HEK293 (cell line): ENCODE measurements at regions not wholly inside any gene's neighbourhood (a gene's known extent, or its start where the extent isn't known, plus 50 kb on each side); places are given as distances from the start of the nearest gene placed in this dataset.
A peak's percentile ranks its signal among the peaks of the same experiment; 100 is the strongest.

Experiments used
- CTCF ChIA-PET: fragments of 350-600 bp; formaldehyde crosslinking; extraction: SDS; loops from one replicate; lab custom pipeline; 2021; ENCODE audit warnings: antibody characterized with exemption; lab: Yijun Ruan, JAX
- POLR2A ChIA-PET: fragments of 300-600 bp; formaldehyde crosslinking; extraction: SDS; loops from one replicate; lab custom pipeline; 2020; ENCODE audit warnings: antibody characterized with exemption, inconsistent platforms; lab: Yijun Ruan, JAX
- H3K27ac ChIP-seq: fragments of 200-500 bp; sonication (Bioruptor generic); 2 replicates; pipeline ENCODE4 v1.5.1; 2014; ENCODE audit warnings: low read depth, low read length, control low read depth, inconsistent platforms; ENCODE audit errors: extremely low read depth
- H3K36me3 ChIP-seq, 2 experiments: fragments of 200-500 bp in 1 of 2; sonication (Bioruptor generic) in 1 of 2; 1 replicate in 1 of 2; 2 replicates in 1 of 2; pipeline ENCODE4 v1.5.1; 2014 to 2017; ENCODE audit warnings: inconsistent platforms in 2 of 2, low read length in 2 of 2; ENCODE audit not compliant: control insufficient read depth in 2 of 2, insufficient read depth in 1 of 2
- H3K4me1 ChIP-seq: fragments of 200-500 bp; sonication (Bioruptor generic); 2 replicates; pipeline ENCODE4 v1.5.1; 2014; ENCODE audit warnings: mild to moderate bottlenecking, low read length, inconsistent platforms; ENCODE audit not compliant: control insufficient read depth, insufficient read depth
- H3K4me3 ChIP-seq: 2 replicates; pipeline ENCODE4 v1.5.1; 2011; ENCODE audit warnings: low read depth, mild to moderate bottlenecking, control low read depth, low read length, moderate library complexity
- H3K9me3 ChIP-seq: fragments of 200-500 bp; sonication (Bioruptor generic); 2 replicates; pipeline ENCODE4 v1.5.1; 2014; ENCODE audit warnings: low read depth, low read length, inconsistent platforms; ENCODE audit not compliant: control insufficient read depth, insufficient read depth
- ATF2 ChIP-seq: fragments of 450-650 bp; formaldehyde crosslinking; IDR thresholded peaks from 2 replicates; pipeline ENCODE4 v1.5.1; 2016; ENCODE audit warnings: missing biosample characterization, missing genetic modification characterization, low read depth
- IKZF3 ChIP-seq: fragments of 450-650 bp; IDR thresholded peaks from 2 replicates; pipeline ENCODE4 v1.5.0; 2018; ENCODE audit warnings: missing biosample characterization, mild to moderate bottlenecking, missing genetic modification characterization, moderate library complexity
- KLF8 ChIP-seq: fragments of 450-650 bp; formaldehyde crosslinking; IDR thresholded peaks from 2 replicates; pipeline ENCODE4 v1.5.1; 2016; ENCODE audit warnings: missing biosample characterization, missing genetic modification characterization
- OSR2 ChIP-seq: fragments of 450-650 bp; formaldehyde crosslinking; IDR thresholded peaks from 2 replicates; pipeline ENCODE4 v1.5.1; 2016; ENCODE audit warnings: missing biosample characterization, missing genetic modification characterization
- OVOL3 ChIP-seq: fragments of 450-650 bp; formaldehyde crosslinking; IDR thresholded peaks from 2 replicates; pipeline ENCODE4 v1.5.1; 2016; ENCODE audit warnings: missing biosample characterization, missing genetic modification characterization
- SETDB1 ChIP-seq: IDR thresholded peaks from one replicate; pipeline ENCODE4 v1.6.1; 2017; ENCODE audit warnings: mild to moderate bottlenecking, low read length, moderate library complexity, mixed read lengths; ENCODE audit not compliant: insufficient read length
- YY2 ChIP-seq: fragments of 450-650 bp; formaldehyde crosslinking; IDR thresholded peaks from 2 replicates; pipeline ENCODE4 v1.5.1; 2016; ENCODE audit warnings: missing biosample characterization, missing genetic modification characterization
- ZBTB17 ChIP-seq: fragments of 450-650 bp; formaldehyde crosslinking; IDR thresholded peaks from 2 replicates; pipeline ENCODE4 v1.5.1; 2016; ENCODE audit warnings: missing biosample characterization, missing genetic modification characterization
- ZBTB21 ChIP-seq: fragments of 450-650 bp; formaldehyde crosslinking; IDR thresholded peaks from 2 replicates; pipeline ENCODE4 v1.5.1; 2017; ENCODE audit warnings: missing biosample characterization, missing genetic modification characterization
- ZBTB7A ChIP-seq: fragments of 450-650 bp; formaldehyde crosslinking; IDR thresholded peaks from 2 replicates; pipeline ENCODE4 v1.5.1; 2016; ENCODE audit warnings: low read depth, missing biosample characterization, missing genetic modification characterization
- ZNF211 ChIP-seq: fragments of 450-650 bp; formaldehyde crosslinking; IDR thresholded peaks from 2 replicates; pipeline ENCODE4 v1.5.1; 2016; ENCODE audit warnings: low read depth, missing biosample characterization, missing genetic modification characterization
- ZNF223 ChIP-seq: fragments of 450-650 bp; formaldehyde crosslinking; IDR thresholded peaks from 2 replicates; pipeline ENCODE4 v1.5.1; 2016; ENCODE audit warnings: missing biosample characterization, missing genetic modification characterization
- ZNF335 ChIP-seq: fragments of 450-650 bp; formaldehyde crosslinking; conservative IDR thresholded peaks from 2 replicates; pipeline ENCODE4 v1.5.1; 2016; ENCODE audit warnings: missing biosample characterization, missing genetic modification characterization
- ZNF561 ChIP-seq: fragments of 450-650 bp; IDR thresholded peaks from 2 replicates; pipeline ENCODE4 v1.5.1; 2018; ENCODE audit warnings: missing biosample characterization, missing genetic modification characterization, borderline replicate concordance
- ZNF692 ChIP-seq: fragments of 450-650 bp; formaldehyde crosslinking; IDR thresholded peaks from 2 replicates; pipeline ENCODE4 v1.5.1; 2016; ENCODE audit warnings: missing biosample characterization, missing genetic modification characterization
- ZNF701 ChIP-seq: fragments of 450-650 bp; formaldehyde crosslinking; IDR thresholded peaks from 2 replicates; pipeline ENCODE4 v1.5.1; 2016; ENCODE audit warnings: missing biosample characterization, missing genetic modification characterization
- ZNF837 ChIP-seq: fragments of 450-650 bp; formaldehyde crosslinking; IDR thresholded peaks from 2 replicates; pipeline ENCODE4 v1.5.1; 2016; ENCODE audit warnings: missing biosample characterization, missing genetic modification characterization
- ZSCAN30 ChIP-seq: fragments of 450-650 bp; IDR thresholded peaks from 2 replicates; pipeline ENCODE4 v1.5.1; 2018; ENCODE audit warnings: missing biosample characterization, mild to moderate bottlenecking, missing genetic modification characterization, moderate library complexity
- ZXDB ChIP-seq: fragments of 450-650 bp; formaldehyde crosslinking; IDR thresholded peaks from 2 replicates; pipeline ENCODE4 v1.5.1; 2016; ENCODE audit warnings: missing biosample characterization, missing genetic modification characterization
- TF ChIP-seq, protein P1 (sequence below): fragments of 450-650 bp; formaldehyde crosslinking; IDR thresholded peaks from 2 replicates; pipeline ENCODE4; 2016; ENCODE audit warnings: missing biosample characterization, missing genetic modification characterization
- TF ChIP-seq, protein P2 (sequence below): fragments of 450-650 bp; formaldehyde crosslinking; IDR thresholded peaks from 2 replicates; pipeline ENCODE4 v1.5.1; 2016; ENCODE audit warnings: missing biosample characterization, missing genetic modification characterization
- TF ChIP-seq, protein P3 (sequence below): fragments of 450-650 bp; formaldehyde crosslinking; IDR thresholded peaks from 2 replicates; pipeline ENCODE4 v1.5.1; 2016; ENCODE audit warnings: missing biosample characterization, missing genetic modification characterization
- TF ChIP-seq, protein P4 (sequence below): fragments of 450-650 bp; formaldehyde crosslinking; IDR thresholded peaks from 2 replicates; pipeline ENCODE4 v1.5.1; 2016; ENCODE audit warnings: missing biosample characterization, missing genetic modification characterization, borderline replicate concordance

DNA sequence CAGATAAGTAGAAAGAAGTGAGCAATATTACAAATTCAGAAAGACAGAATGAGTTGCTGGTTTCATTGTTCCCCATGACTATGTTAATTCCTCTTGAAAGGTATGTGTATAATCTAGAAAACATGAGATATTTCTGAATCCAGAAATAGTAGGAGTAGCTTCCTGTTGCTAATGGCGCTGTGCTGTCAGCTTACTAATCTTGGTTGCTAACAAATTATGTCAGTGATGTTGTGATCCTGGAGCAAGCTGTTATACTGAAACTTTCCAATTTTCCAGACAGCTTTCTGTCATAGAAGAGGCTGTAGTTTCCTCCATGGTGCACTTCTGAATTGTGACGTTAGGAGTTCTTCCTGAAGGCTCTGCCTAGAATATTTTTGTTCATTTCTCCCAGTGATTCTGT lies 372.3 kb downstream of the USP25 start:
- ChIA-PET POLR2A (no interaction called here), CTCF (no interaction called here)
- no peak for TF ChIP-seq ZNF335
- no peak for TF ChIP-seq ZNF211
- TF ChIP-seq, protein P1, sequence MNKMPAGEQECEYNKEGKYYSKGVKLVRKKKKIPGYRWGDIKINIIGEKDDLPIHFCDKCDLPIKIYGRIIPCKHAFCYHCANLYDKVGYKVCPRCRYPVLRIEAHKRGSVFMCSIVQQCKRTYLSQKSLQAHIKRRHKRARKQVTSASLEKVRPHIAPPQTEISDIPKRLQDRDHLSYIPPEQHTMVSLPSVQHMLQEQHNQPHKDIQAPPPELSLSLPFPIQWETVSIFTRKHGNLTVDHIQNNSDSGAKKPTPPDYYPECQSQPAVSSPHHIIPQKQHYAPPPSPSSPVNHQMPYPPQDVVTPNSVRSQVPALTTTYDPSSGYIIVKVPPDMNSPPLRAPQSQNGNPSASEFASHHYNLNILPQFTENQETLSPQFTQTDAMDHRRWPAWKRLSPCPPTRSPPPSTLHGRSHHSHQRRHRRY = no peak
- no peak for TF ChIP-seq ZNF223 (tag by site-specific recombination)
- no peak for TF ChIP-seq OVOL3 (tag by site-specific recombination)
- no peak for TF ChIP-seq ZXDB
- TF ChIP-seq ZNF837 = no peak
- TF ChIP-seq ZNF701 (tag by site-specific recombination) = no peak
- TF ChIP-seq OSR2 (tag by site-specific recombination) = no peak
- TF ChIP-seq ZBTB7A (tag by site-specific recombination) = no peak
- TF ChIP-seq ATF2 = no peak
- TF ChIP-seq ZNF561 (tag by site-specific recombination) = no peak
- TF ChIP-seq SETDB1 = no peak
- TF ChIP-seq, protein P2, sequence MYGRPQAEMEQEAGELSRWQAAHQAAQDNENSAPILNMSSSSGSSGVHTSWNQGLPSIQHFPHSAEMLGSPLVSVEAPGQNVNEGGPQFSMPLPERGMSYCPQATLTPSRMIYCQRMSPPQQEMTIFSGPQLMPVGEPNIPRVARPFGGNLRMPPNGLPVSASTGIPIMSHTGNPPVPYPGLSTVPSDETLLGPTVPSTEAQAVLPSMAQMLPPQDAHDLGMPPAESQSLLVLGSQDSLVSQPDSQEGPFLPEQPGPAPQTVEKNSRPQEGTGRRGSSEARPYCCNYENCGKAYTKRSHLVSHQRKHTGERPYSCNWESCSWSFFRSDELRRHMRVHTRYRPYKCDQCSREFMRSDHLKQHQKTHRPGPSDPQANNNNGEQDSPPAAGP = no peak
- no peak for TF ChIP-seq ZBTB21 (tag by site-specific recombination)
- TF ChIP-seq, protein P3, sequence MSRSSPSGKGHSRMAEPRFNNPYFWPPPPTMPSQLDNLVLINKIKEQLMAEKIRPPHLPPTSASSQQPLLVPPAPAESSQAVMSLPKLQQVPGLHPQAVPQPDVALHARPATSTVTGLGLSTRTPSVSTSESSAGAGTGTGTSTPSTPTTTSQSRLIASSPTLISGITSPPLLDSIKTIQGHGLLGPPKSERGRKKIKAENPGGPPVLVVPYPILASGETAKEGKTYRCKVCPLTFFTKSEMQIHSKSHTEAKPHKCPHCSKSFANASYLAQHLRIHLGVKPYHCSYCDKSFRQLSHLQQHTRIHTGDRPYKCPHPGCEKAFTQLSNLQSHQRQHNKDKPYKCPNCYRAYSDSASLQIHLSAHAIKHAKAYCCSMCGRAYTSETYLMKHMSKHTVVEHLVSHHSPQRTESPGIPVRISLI (tag by site-specific recombination) = no peak
- TF ChIP-seq ZNF692 (tag by site-specific recombination) = no peak
- no peak for TF ChIP-seq YY2 (tag by site-specific recombination)
- TF ChIP-seq ZBTB17 (tag by site-specific recombination) = no peak
- no peak overlapping the region for H3K27ac ChIP-seq
- no peaks in the 10 kb centered on the region for H3K4me1 ChIP-seq
- no peaks in the 10 kb centered on the region for H3K9me3 ChIP-seq
- H3K36me3 ChIP-seq = no peaks in the 10 kb centered on the region
- no peak overlapping the region for H3K4me3 ChIP-seq

- Histone ChIP-seq H3K9me3 (no peaks in the 10 kb centered on the region), H3K27ac (no peak overlapping the region), H3K36me3 (no peaks in the 10 kb centered on the region), H3K4me3 (no peak overlapping the region), H3K4me1 (peaks cover 3% of the 10 kb centered on the region; the same call in 1 of the 2 replicates)
- ChIA-PET POLR2A (no interaction called here), CTCF (no interaction called here)
- TF ChIP-seq KLF8 (no peak), ZSCAN30 (tag by site-specific recombination) (0 out of 2 replicates have a peak, but pooled peaks have one; percentile 21), IKZF3 (no peak)
- TF ChIP-seq, protein P4, sequence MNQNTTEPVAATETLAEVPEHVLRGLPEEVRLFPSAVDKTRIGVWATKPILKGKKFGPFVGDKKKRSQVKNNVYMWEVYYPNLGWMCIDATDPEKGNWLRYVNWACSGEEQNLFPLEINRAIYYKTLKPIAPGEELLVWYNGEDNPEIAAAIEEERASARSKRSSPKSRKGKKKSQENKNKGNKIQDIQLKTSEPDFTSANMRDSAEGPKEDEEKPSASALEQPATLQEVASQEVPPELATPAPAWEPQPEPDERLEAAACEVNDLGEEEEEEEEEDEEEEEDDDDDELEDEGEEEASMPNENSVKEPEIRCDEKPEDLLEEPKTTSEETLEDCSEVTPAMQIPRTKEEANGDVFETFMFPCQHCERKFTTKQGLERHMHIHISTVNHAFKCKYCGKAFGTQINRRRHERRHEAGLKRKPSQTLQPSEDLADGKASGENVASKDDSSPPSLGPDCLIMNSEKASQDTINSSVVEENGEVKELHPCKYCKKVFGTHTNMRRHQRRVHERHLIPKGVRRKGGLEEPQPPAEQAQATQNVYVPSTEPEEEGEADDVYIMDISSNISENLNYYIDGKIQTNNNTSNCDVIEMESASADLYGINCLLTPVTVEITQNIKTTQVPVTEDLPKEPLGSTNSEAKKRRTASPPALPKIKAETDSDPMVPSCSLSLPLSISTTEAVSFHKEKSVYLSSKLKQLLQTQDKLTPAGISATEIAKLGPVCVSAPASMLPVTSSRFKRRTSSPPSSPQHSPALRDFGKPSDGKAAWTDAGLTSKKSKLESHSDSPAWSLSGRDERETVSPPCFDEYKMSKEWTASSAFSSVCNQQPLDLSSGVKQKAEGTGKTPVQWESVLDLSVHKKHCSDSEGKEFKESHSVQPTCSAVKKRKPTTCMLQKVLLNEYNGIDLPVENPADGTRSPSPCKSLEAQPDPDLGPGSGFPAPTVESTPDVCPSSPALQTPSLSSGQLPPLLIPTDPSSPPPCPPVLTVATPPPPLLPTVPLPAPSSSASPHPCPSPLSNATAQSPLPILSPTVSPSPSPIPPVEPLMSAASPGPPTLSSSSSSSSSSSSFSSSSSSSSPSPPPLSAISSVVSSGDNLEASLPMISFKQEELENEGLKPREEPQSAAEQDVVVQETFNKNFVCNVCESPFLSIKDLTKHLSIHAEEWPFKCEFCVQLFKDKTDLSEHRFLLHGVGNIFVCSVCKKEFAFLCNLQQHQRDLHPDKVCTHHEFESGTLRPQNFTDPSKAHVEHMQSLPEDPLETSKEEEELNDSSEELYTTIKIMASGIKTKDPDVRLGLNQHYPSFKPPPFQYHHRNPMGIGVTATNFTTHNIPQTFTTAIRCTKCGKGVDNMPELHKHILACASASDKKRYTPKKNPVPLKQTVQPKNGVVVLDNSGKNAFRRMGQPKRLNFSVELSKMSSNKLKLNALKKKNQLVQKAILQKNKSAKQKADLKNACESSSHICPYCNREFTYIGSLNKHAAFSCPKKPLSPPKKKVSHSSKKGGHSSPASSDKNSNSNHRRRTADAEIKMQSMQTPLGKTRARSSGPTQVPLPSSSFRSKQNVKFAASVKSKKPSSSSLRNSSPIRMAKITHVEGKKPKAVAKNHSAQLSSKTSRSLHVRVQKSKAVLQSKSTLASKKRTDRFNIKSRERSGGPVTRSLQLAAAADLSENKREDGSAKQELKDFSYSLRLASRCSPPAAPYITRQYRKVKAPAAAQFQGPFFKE (tag by site-specific recombination) = no peak
Measured at GRCh38 chr21:16108561-16109075, 378.8 kb downstream of the USP25 start.
